SK-N-MC (cell line): ENCODE measurements at regions not wholly inside any gene's neighbourhood (a gene's known extent, or its start where the extent isn't known, plus 50 kb on each side); places are given as distances from the start of the nearest gene placed in this dataset.

ENCODE experiments used
- EZH2 ChIP-seq: fragments of 200-600 bp; sonication (generic); IDR thresholded peaks from one replicate; pipeline ENCODE4 v1.6.1; 2017; ENCODE audit warnings: antibody characterized with exemption
- POLR2AphosphoS5 ChIP-seq: IDR thresholded peaks from 2 replicates; pipeline ENCODE4 v1.6.1; 2012; ENCODE audit warnings: mild to moderate bottlenecking, low read depth, low read length, borderline replicate concordance

GRCh38 chr4:65033899-65034298, 624.6 kb upstream of the TECRL start:
- TF ChIP-seq EZH2 (no peak), POLR2AphosphoS5 (no peak)
